ENCODE measurements at regions not wholly inside any gene's neighbourhood (a gene's known extent, or its start where the extent isn't known, plus 50 kb on each side); places are given as distances from the start of the nearest gene placed in this dataset.

- ChIA-PET CTCF (interaction anchor here (0.6 to 2.1 kb wide), 2 partner anchors 17 to 147 kb away, joined by 3 to 5 read pairs; no protein-coding TSS in a partner anchor), POLR2A (no interaction called here)
- DNase-seq (ENCODE audit: extremely low spot score), result no peak
- TF ChIP-seq ARNT (IDR thresholded peaks at IDR 0.05) (no peak), SP1 (IDR thresholded peaks at IDR 0.05) (no peak), PKNOX1 (IDR thresholded peaks at IDR 0.05) (no peak), LEF1 (IDR thresholded peaks at IDR 0.05; ENCODE audit: borderline replicate concordance) (no peak), L3MBTL2 (conservative IDR thresholded peaks at IDR 0.05) (no peak), BHLHE40 (IDR thresholded peaks at IDR 0.05; ENCODE audit: borderline replicate concordance) (no peak), SUZ12 (IDR thresholded peaks at IDR 0.05) (no peak), ELF4 (IDR thresholded peaks at IDR 0.05) (no peak), NFRKB (IDR thresholded peaks at IDR 0.05) (no peak), FOXM1 (IDR thresholded peaks at IDR 0.05; ENCODE audit: borderline replicate concordance) (no peak), HDGF (IDR thresholded peaks at IDR 0.05; ENCODE audit: borderline replicate concordance) (no peak), FOXK2 (IDR thresholded peaks at IDR 0.05) (no peak), CTBP1 (IDR thresholded peaks at IDR 0.05; ENCODE audit: borderline replicate concordance) (no peak), FOXA1 (IDR thresholded peaks at IDR 0.05) (no peak), ZNF384 (IDR thresholded peaks at IDR 0.05) (no peak), TARDBP (IDR thresholded peaks at IDR 0.05) (no peak)
Measured at GRCh38 chr18:76640438-76640837, 145.4 kb upstream of the ZNF516 start.

DNA sequence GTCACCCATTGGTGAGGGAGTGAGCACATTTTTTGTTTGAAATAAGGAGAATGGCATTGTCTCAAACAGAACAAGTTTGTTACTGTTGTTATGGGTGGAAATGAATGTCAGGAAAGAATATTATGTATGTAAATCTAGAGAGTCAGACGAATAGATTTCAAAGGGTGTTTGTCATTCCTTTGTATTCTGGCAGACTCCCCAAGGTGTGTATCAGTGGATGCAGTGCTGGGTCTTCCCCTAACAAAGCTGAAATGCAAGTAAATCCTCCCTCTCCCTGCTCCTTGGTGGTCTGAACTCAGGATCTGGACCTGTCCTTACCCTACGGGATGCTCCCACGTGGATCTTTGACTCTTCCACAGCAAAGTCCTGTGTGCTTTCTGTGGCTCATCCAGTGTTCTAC, 139.5 kb upstream of the ZNF516 start:
- DNase-seq (ENCODE audit: extremely low spot score), result no peak
- no peak for TF ChIP-seq ARNT (IDR thresholded peaks at IDR 0.05)
- no peak for TF ChIP-seq L3MBTL2 (conservative IDR thresholded peaks at IDR 0.05)
- no peak for TF ChIP-seq NFRKB (IDR thresholded peaks at IDR 0.05)
- no peak for TF ChIP-seq BHLHE40 (IDR thresholded peaks at IDR 0.05; ENCODE audit: borderline replicate concordance)
- TF ChIP-seq PKNOX1 (IDR thresholded peaks at IDR 0.05), result no peak
- TF ChIP-seq LEF1 (IDR thresholded peaks at IDR 0.05; ENCODE audit: borderline replicate concordance), result no peak
- TF ChIP-seq SUZ12 (IDR thresholded peaks at IDR 0.05), result no peak
- TF ChIP-seq FOXM1 (IDR thresholded peaks at IDR 0.05; ENCODE audit: borderline replicate concordance), result no peak
- TF ChIP-seq HDGF (IDR thresholded peaks at IDR 0.05; ENCODE audit: borderline replicate concordance), result no peak
- ChIA-PET CTCF (no interaction called here), POLR2A (no interaction called here)

DNA sequence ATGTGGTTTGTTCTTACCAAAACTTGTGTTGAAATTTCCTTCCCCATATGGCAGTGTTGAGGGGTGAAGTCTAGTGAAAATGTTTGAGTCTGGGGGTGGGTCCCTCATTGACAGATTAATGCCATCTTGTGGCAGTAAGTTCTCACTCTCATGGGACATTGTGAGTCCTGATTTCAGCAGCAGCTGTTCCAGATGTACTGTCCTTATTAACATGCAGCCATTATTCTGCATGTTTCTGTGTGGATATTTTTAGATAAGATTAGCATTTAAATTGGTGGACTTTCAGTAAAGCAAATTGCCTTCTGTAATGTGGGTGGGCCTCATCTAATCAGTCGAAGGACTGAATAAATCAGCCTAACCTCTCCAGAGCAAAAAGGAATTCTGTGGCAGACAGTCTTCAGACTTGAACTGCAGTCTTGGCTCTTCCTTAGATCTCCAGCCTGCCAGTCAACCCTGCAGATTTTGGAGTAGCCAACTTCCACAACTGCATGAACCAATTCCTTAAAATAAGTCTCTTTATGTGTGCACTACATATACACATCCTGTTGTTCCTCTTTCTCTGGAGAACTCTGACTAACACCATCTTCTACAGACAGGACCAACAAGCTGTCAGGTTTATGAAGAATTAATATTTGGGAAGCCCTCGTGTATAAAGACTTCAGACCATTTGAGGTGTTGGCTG, 138.7 kb upstream of the ZNF516 start:
- ChIA-PET CTCF (interaction anchor here (0.7 kb wide), 1 partner anchor 114 kb away, joined by 3 read pairs; no protein-coding TSS in a partner anchor), POLR2A (no interaction called here)
- TF ChIP-seq L3MBTL2 (conservative IDR thresholded peaks at IDR 0.05), result no peak
- no peak for TF ChIP-seq ARNT (IDR thresholded peaks at IDR 0.05)
- TF ChIP-seq FOXM1 (IDR thresholded peaks at IDR 0.05; ENCODE audit: borderline replicate concordance), result no peak
- TF ChIP-seq HDGF (IDR thresholded peaks at IDR 0.05; ENCODE audit: borderline replicate concordance), result no peak
- no peak for TF ChIP-seq FOXA1 (IDR thresholded peaks at IDR 0.05)
- TF ChIP-seq LEF1 (IDR thresholded peaks at IDR 0.05; ENCODE audit: borderline replicate concordance), result no peak
- TF ChIP-seq FOXK2 (IDR thresholded peaks at IDR 0.05), result no peak
- TF ChIP-seq CTBP1 (IDR thresholded peaks at IDR 0.05; ENCODE audit: borderline replicate concordance), result no peak
- TF ChIP-seq ZNF384 (IDR thresholded peaks at IDR 0.05), result no peak
- TF ChIP-seq TARDBP (IDR thresholded peaks at IDR 0.05), result no peak
- TF ChIP-seq SP1 (IDR thresholded peaks at IDR 0.05), result no peak
- no peak for TF ChIP-seq ELF4 (IDR thresholded peaks at IDR 0.05)
- TF ChIP-seq SUZ12 (IDR thresholded peaks at IDR 0.05), result no peak
- TF ChIP-seq NFRKB (IDR thresholded peaks at IDR 0.05), result no peak
- TF ChIP-seq BHLHE40 (IDR thresholded peaks at IDR 0.05; ENCODE audit: borderline replicate concordance), result no peak
- TF ChIP-seq PKNOX1 (IDR thresholded peaks at IDR 0.05), result no peak
- no peak for DNase-seq (ENCODE audit: extremely low spot score)

GRCh38 chr18:76627444-76627843, 132.4 kb upstream of the ZNF516 start:
- POLR2A ChIA-PET, result no interaction called here
- CTCF ChIA-PET, result no interaction called here
- TF ChIP-seq SP1 (IDR thresholded peaks at IDR 0.05) (no peak), NFRKB (IDR thresholded peaks at IDR 0.05) (no peak), TARDBP (IDR thresholded peaks at IDR 0.05) (no peak), CTBP1 (IDR thresholded peaks at IDR 0.05; ENCODE audit: borderline replicate concordance) (no peak), L3MBTL2 (conservative IDR thresholded peaks at IDR 0.05) (no peak), HDGF (IDR thresholded peaks at IDR 0.05; ENCODE audit: borderline replicate concordance) (no peak), PKNOX1 (IDR thresholded peaks at IDR 0.05) (no peak), FOXA1 (IDR thresholded peaks at IDR 0.05) (no peak), ZNF384 (IDR thresholded peaks at IDR 0.05) (no peak), FOXK2 (IDR thresholded peaks at IDR 0.05) (no peak), FOXM1 (IDR thresholded peaks at IDR 0.05; ENCODE audit: borderline replicate concordance) (no peak), SUZ12 (IDR thresholded peaks at IDR 0.05) (no peak), ARNT (IDR thresholded peaks at IDR 0.05) (no peak), BHLHE40 (IDR thresholded peaks at IDR 0.05; ENCODE audit: borderline replicate concordance) (no peak), ELF4 (IDR thresholded peaks at IDR 0.05) (no peak), LEF1 (IDR thresholded peaks at IDR 0.05; ENCODE audit: borderline replicate concordance) (no peak)
- no peak for DNase-seq (ENCODE audit: extremely low spot score)

GRCh38 chr18:76626991-76627390, 131.9 kb upstream of the ZNF516 start:
- TF ChIP-seq ELF4 (IDR thresholded peaks at IDR 0.05), result no peak
- TF ChIP-seq PKNOX1 (IDR thresholded peaks at IDR 0.05), result no peak
- no peak for TF ChIP-seq BHLHE40 (IDR thresholded peaks at IDR 0.05; ENCODE audit: borderline replicate concordance)
- no peak for TF ChIP-seq CTBP1 (IDR thresholded peaks at IDR 0.05; ENCODE audit: borderline replicate concordance)
- TF ChIP-seq LEF1 (IDR thresholded peaks at IDR 0.05; ENCODE audit: borderline replicate concordance), result no peak
- no peak for TF ChIP-seq HDGF (IDR thresholded peaks at IDR 0.05; ENCODE audit: borderline replicate concordance)
- no peak for TF ChIP-seq FOXM1 (IDR thresholded peaks at IDR 0.05; ENCODE audit: borderline replicate concordance)
- no peak for TF ChIP-seq NFRKB (IDR thresholded peaks at IDR 0.05)
- no peak for TF ChIP-seq FOXK2 (IDR thresholded peaks at IDR 0.05)
- TF ChIP-seq L3MBTL2 (conservative IDR thresholded peaks at IDR 0.05), result no peak
- TF ChIP-seq FOXA1 (IDR thresholded peaks at IDR 0.05), result no peak
- no peak for TF ChIP-seq SP1 (IDR thresholded peaks at IDR 0.05)
- no peak for TF ChIP-seq ARNT (IDR thresholded peaks at IDR 0.05)
- TF ChIP-seq TARDBP (IDR thresholded peaks at IDR 0.05), result no peak
- TF ChIP-seq SUZ12 (IDR thresholded peaks at IDR 0.05), result no peak
- TF ChIP-seq ZNF384 (IDR thresholded peaks at IDR 0.05), result no peak
- POLR2A ChIA-PET, result no interaction called here
- CTCF ChIA-PET, result no interaction called here
- DNase-seq (ENCODE audit: extremely low spot score), result no peak
